Neural progenitor cell (in vitro differentiated cells): ENCODE measurements at regions not wholly inside any gene's neighbourhood (a gene's known extent, or its start where the extent isn't known, plus 50 kb on each side); places are given as distances from the start of the nearest gene placed in this dataset.
A peak's percentile ranks its signal among the peaks of the same experiment; 100 is the strongest.

Source experiments
- DNase-seq: peaks from one replicate; pipeline ENCODE4 v3.0.0-alpha.2; 2016; ENCODE audit warnings: low spot score
- H2AFZ ChIP-seq: fragments of 200-600 bp; sonication (generic); replicated peaks from 2 replicates; pipeline ENCODE4 v1.6.1; 2016; ENCODE audit warnings: antibody characterized with exemption
- H3F3A ChIP-seq: fragments of 200-600 bp; sonication (generic); 2 replicates; pipeline ENCODE4 v1.6.1; 2016; ENCODE audit warnings: antibody characterized with exemption, low read depth
- H3K27ac ChIP-seq: fragments of 200-600 bp; sonication (generic); 2 replicates; pipeline ENCODE4 v1.5.1; 2016; ENCODE audit warnings: mild to moderate bottlenecking
- H3K27me3 ChIP-seq: fragments of 200-600 bp; sonication (generic); 2 replicates; pipeline ENCODE4 v1.6.1; 2016; ENCODE audit warnings: mild to moderate bottlenecking, moderate library complexity
- H3K36me3 ChIP-seq: fragments of 200-600 bp; sonication (generic); 2 replicates; pipeline ENCODE4 v1.5.1; 2016
- H3K4me1 ChIP-seq: fragments of 200-600 bp; sonication (generic); 2 replicates; pipeline ENCODE4 v1.6.1; 2016; ENCODE audit warnings: mixed run types
- H3K4me2 ChIP-seq: fragments of 200-600 bp; sonication (generic); 2 replicates; pipeline ENCODE4 v1.6.1; 2016
- H3K4me3 ChIP-seq: fragments of 200-600 bp; sonication (generic); 2 replicates; pipeline ENCODE4 v1.5.1; 2016
- H3K79me2 ChIP-seq: fragments of 200-600 bp; sonication (generic); 2 replicates; pipeline ENCODE4 v1.6.1; 2016; ENCODE audit warnings: low read depth
- H3K9ac ChIP-seq: fragments of 200-600 bp; sonication (generic); 2 replicates; pipeline ENCODE4 v1.6.1; 2016
- H3K9me3 ChIP-seq: fragments of 200-600 bp; sonication (generic); 2 replicates; pipeline ENCODE4 v1.5.1; 2016; ENCODE audit warnings: low read depth
- H4K20me1 ChIP-seq: fragments of 200-600 bp; sonication (generic); 2 replicates; pipeline ENCODE4 v1.6.1; 2016; ENCODE audit warnings: low read depth
- H3K27ac Mint-ChIP-seq: 3 replicates; pipeline ENCODE4 v1.8.0; 2021; ENCODE audit warnings: mixed read lengths
- H3K27me3 Mint-ChIP-seq: 2 replicates; pipeline ENCODE4 v1.8.0; 2022; ENCODE audit warnings: low read depth, mild to moderate bottlenecking, inconsistent platforms, moderate library complexity, mixed read lengths; ENCODE audit not compliant: insufficient read depth
- H3K36me3 Mint-ChIP-seq: 3 replicates; pipeline ENCODE4 v1.8.0; 2021; ENCODE audit warnings: mixed read lengths
- H3K4me1 Mint-ChIP-seq: 3 replicates; pipeline ENCODE4 v1.8.0; 2021; ENCODE audit warnings: mixed read lengths
- H3K4me3 Mint-ChIP-seq: 3 replicates; pipeline ENCODE4 v1.8.0; 2021; ENCODE audit warnings: mild to moderate bottlenecking, moderate library complexity, mixed read lengths
- H3K9me3 Mint-ChIP-seq: 3 replicates; pipeline ENCODE4 v1.8.0; 2020; ENCODE audit warnings: mixed read lengths
- CTCF ChIP-seq: fragments of 200-600 bp; sonication (generic); IDR thresholded peaks from 2 replicates; pipeline ENCODE4 v1.5.1; 2017; ENCODE audit warnings: antibody characterized with exemption, mild to moderate bottlenecking
- EZH2 ChIP-seq: fragments of 200-600 bp; sonication (generic); IDR thresholded peaks from 2 replicates; pipeline ENCODE4 v1.6.1; 2017; ENCODE audit warnings: antibody characterized with exemption, mild to moderate bottlenecking, moderate library complexity
- EZH2phosphoT487 ChIP-seq: fragments of 200-600 bp; sonication (generic); IDR thresholded peaks from 2 replicates; pipeline ENCODE4 v1.6.1; 2017; ENCODE audit warnings: antibody characterized with exemption

GRCh38 chr10:33412653-33413361, 78.3 kb upstream of the NRP1 start:
- no peaks in the 10 kb centered on the region for H3K4me1 Mint-ChIP-seq
- Histone ChIP-seq H3K4me3 (no peak overlapping the region), H3K27ac (no peak overlapping the region), H3K9me3 (no peaks in the 10 kb centered on the region), H3K4me2 (no peak overlapping the region), H3K9ac (no peak overlapping the region), H3K79me2 (no peaks in the 10 kb centered on the region), H4K20me1 (no peaks in the 10 kb centered on the region), H3K4me1 (no peaks in the 10 kb centered on the region), H3F3A (no peaks in the 10 kb centered on the region), H2AFZ (peak overlapping the region; percentile 1), H3K36me3 (no peaks in the 10 kb centered on the region), H3K27me3 (no peaks in the 10 kb centered on the region)
- no peak overlapping the region for H3K4me3 Mint-ChIP-seq
- no peaks in the 10 kb centered on the region for H3K36me3 Mint-ChIP-seq
- TF ChIP-seq EZH2phosphoT487 (no peak), CTCF (no peak), EZH2 (no peak)
- no peak overlapping the region for H3K27ac Mint-ChIP-seq
- H3K9me3 Mint-ChIP-seq: no peaks in the 10 kb centered on the region
- peaks cover 2% of the 10 kb centered on the region for H3K27me3 Mint-ChIP-seq
- DNase-seq: no peak

DNA sequence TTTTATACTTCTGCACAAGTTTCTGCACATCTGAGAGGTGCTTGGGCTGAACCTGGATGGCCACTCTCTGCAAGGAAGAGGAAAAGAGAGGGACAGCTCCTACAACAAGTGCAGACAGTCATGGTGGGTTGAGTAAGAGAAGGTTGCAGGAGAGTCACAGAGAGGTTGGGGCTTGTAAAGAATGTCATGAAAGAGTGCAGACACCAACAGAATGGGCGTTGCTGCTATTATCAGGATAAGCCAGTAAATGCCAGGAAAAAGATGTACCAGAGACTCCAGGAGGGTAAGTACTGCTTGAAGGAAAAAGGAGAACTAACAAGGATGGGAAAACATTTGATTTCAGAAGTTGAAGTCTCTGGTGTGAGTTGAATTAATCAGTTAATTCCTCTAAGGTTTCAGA, 77.8 kb upstream of the NRP1 start:
- no peak for DNase-seq
- no peak overlapping the region for H3K9ac ChIP-seq
- Mint-ChIP-seq H3K27ac (peak overlapping the region; percentile 70), H3K36me3 (no peaks in the 10 kb centered on the region), H3K4me1 (no peaks in the 10 kb centered on the region), H3K27me3 (peaks cover 2% of the 10 kb centered on the region), H3K9me3 (no peaks in the 10 kb centered on the region), H3K4me3 (no peak overlapping the region)
- H3K4me1 ChIP-seq: no peaks in the 10 kb centered on the region
- no peak overlapping the region for H3K4me2 ChIP-seq
- H3K9me3 ChIP-seq: no peaks in the 10 kb centered on the region
- H3K36me3 ChIP-seq: no peaks in the 10 kb centered on the region
- H2AFZ ChIP-seq: peak overlapping the region; percentile 1
- H3K27ac ChIP-seq: no peak overlapping the region
- H3K4me3 ChIP-seq: no peak overlapping the region
- H4K20me1 ChIP-seq: no peaks in the 10 kb centered on the region
- no peaks in the 10 kb centered on the region for H3K79me2 ChIP-seq
- no peaks in the 10 kb centered on the region for H3K27me3 ChIP-seq
- no peaks in the 10 kb centered on the region for H3F3A ChIP-seq
- TF ChIP-seq EZH2phosphoT487 (no peak), EZH2 (no peak), CTCF (no peak)

- Histone ChIP-seq H3K4me3 (no peak overlapping the region), H3K27me3 (no peaks in the 10 kb centered on the region), H3F3A (no peaks in the 10 kb centered on the region), H3K4me1 (no peaks in the 10 kb centered on the region), H3K9ac (no peak overlapping the region), H3K36me3 (no peaks in the 10 kb centered on the region), H3K27ac (no peak overlapping the region), H3K4me2 (no peak overlapping the region), H4K20me1 (no peaks in the 10 kb centered on the region), H2AFZ (no peak overlapping the region), H3K9me3 (no peaks in the 10 kb centered on the region), H3K79me2 (no peaks in the 10 kb centered on the region)
- TF ChIP-seq CTCF (no peak), EZH2 (no peak), EZH2phosphoT487 (no peak)
- Mint-ChIP-seq H3K36me3 (no peaks in the 10 kb centered on the region), H3K27me3 (peaks cover 2% of the 10 kb centered on the region), H3K4me1 (no peaks in the 10 kb centered on the region), H3K27ac (no peak overlapping the region), H3K9me3 (peaks cover 4% of the 10 kb centered on the region), H3K4me3 (no peak overlapping the region)
- no peak for DNase-seq
Observed at GRCh38 chr10:33410860-33411234, 76.4 kb upstream of the NRP1 start.
